GM18858 (cell line): ENCODE measurements at regions not wholly inside any gene's neighbourhood (a gene's known extent, or its start where the extent isn't known, plus 50 kb on each side); places are given as distances from the start of the nearest gene placed in this dataset.
"Not testable (repeated sequence)": the region's sequence is repeated elsewhere in the genome, so short reads cannot be mapped to it uniquely, and the experiment has no call there.

Source experiments
- ATAC-seq: cut with Tn5 transposase; IDR thresholded peaks from one replicate; pipeline ENCODE4 v1.9.1; 2021; ENCODE audit not compliant: unreplicated experiment

- ATAC-seq: no peak
These were observed 743.2 kb downstream of the TRAM1L1 start for GRCh38 chr4:116342143-116342542.

- no peak for ATAC-seq
These were observed 752.9 kb downstream of the TRAM1L1 start for GRCh38 chr4:116332508-116332907.

GRCh38 chr4:116328261-116328860, 757.0 kb downstream of the TRAM1L1 start:
- ATAC-seq: no peak

GRCh38 chr4:116323606-116324005, 761.8 kb downstream of the TRAM1L1 start:
- ATAC-seq: no peak

- ATAC-seq: no peak
These were observed 763.9 kb downstream of the TRAM1L1 start for GRCh38 chr4:116321471-116321870.

- ATAC-seq: no peak
These were observed 764.5 kb downstream of the TRAM1L1 start for GRCh38 chr4:116320859-116321258.

- no peak for ATAC-seq
These were observed 781.6 kb downstream of the TRAM1L1 start for GRCh38 chr4:116303736-116304188.

- no peak for ATAC-seq
These were observed 782.2 kb downstream of the TRAM1L1 start for GRCh38 chr4:116302990-116303735.

GRCh38 chr4:116275006-116275405, 810.4 kb downstream of the TRAM1L1 start:
- no peak for ATAC-seq

- ATAC-seq: no peak
These were observed 813.0 kb downstream of the TRAM1L1 start for GRCh38 chr4:116272336-116272735.

GRCh38 chr4:116260931-116261330, 824.4 kb downstream of the TRAM1L1 start:
- ATAC-seq: not testable (repeated sequence)

GRCh38 chr4:116244771-116245170, 840.6 kb downstream of the TRAM1L1 start:
- no peak for ATAC-seq

- no peak for ATAC-seq
These were observed 841.9 kb downstream of the TRAM1L1 start for GRCh38 chr4:116243431-116243830.

- no peak for ATAC-seq
These were observed 851.4 kb downstream of the TRAM1L1 start for GRCh38 chr4:116233971-116234370.

GRCh38 chr4:116231999-116232398, 853.4 kb downstream of the TRAM1L1 start:
- ATAC-seq: not testable (repeated sequence)

GRCh38 chr4:116229420-116229819, 856.0 kb downstream of the TRAM1L1 start:
- peak; percentile 39 for ATAC-seq

GRCh38 chr4:116223040-116223732, 862.2 kb downstream of the TRAM1L1 start:
- no peak for ATAC-seq

GRCh38 chr4:116217781-116218180, 867.6 kb downstream of the TRAM1L1 start:
- no peak for ATAC-seq

GRCh38 chr4:116215622-116216021, 869.8 kb downstream of the TRAM1L1 start:
- no peak for ATAC-seq

- no peak for ATAC-seq
These were observed 882.9 kb downstream of the TRAM1L1 start for GRCh38 chr4:116202524-116202923.

GRCh38 chr4:116197317-116197809, 888.0 kb downstream of the TRAM1L1 start:
- no peak for ATAC-seq

GRCh38 chr4:116183241-116183640, 902.1 kb downstream of the TRAM1L1 start:
- ATAC-seq: no peak
